Cardiac muscle cell (in vitro differentiated cells and primary cell): ENCODE measurements at regions not wholly inside any gene's neighbourhood (a gene's known extent, or its start where the extent isn't known, plus 50 kb on each side); places are given as distances from the start of the nearest gene placed in this dataset.

Experiments used
- DNase-seq, 2 donors: peaks; one replicate each; pipeline versions ENCODE4 v3.0.0 to v3.0.0-alpha.2; 2010 to 2017; ENCODE audit warnings: low read depth in 1 of 2, low spot score in 1 of 2
- H3K27ac ChIP-seq: fragments of 200-600 bp; sonication (generic); 2 replicates; pipeline ENCODE4 v1.5.1; 2016
- H3K27me3 ChIP-seq: fragments of 200-600 bp; sonication (generic); 2 replicates; pipeline ENCODE4 v1.6.0; 2016; ENCODE audit warnings: control low read depth
- H3K36me3 ChIP-seq: fragments of 200-600 bp; sonication (generic); 2 replicates; pipeline ENCODE4 v1.5.1; 2016; ENCODE audit warnings: control low read depth
- H3K4me1 ChIP-seq: fragments of 200-600 bp; sonication (generic); 2 replicates; pipeline ENCODE4 v1.8.1; 2017; ENCODE audit warnings: low read depth, mild to moderate bottlenecking, mixed run types
- H3K4me3 ChIP-seq: fragments of 200-600 bp; sonication (generic); 2 replicates; pipeline ENCODE4 v1.5.1; 2016; ENCODE audit warnings: mild to moderate bottlenecking
- H3K9me3 ChIP-seq: fragments of 200-600 bp; sonication (generic); 2 replicates; pipeline ENCODE4 v1.5.1; 2017; ENCODE audit warnings: low read depth, mild to moderate bottlenecking, control low read depth
- CTCF ChIP-seq: IDR thresholded peaks from 2 replicates; pipeline ENCODE4 v1.5.1; 2012; ENCODE audit warnings: low read depth, mild to moderate bottlenecking, low read length

- H3K27me3 ChIP-seq, result no peaks in the 10 kb centered on the region
- H3K36me3 ChIP-seq, result no peaks in the 10 kb centered on the region
- no peak overlapping the region for H3K4me3 ChIP-seq
- TF ChIP-seq CTCF, result no peak
- DNase-seq, result no peak
- H3K27ac ChIP-seq, result no peak overlapping the region
- peaks cover 3% of the 10 kb centered on the region for H3K4me1 ChIP-seq
- H3K9me3 ChIP-seq, result no peaks in the 10 kb centered on the region
Observed at GRCh38 chr7:35558841-35559240, 136.1 kb downstream of the HERPUD2 start.

- Histone ChIP-seq H3K27ac (no peak overlapping the region), H3K9me3 (no peaks in the 10 kb centered on the region), H3K4me3 (no peak overlapping the region), H3K4me1 (peaks cover 7% of the 10 kb centered on the region), H3K36me3 (no peaks in the 10 kb centered on the region), H3K27me3 (no peaks in the 10 kb centered on the region)
- TF ChIP-seq CTCF, result no peak
- DNase-seq, result no peak
Observed at GRCh38 chr7:35556515-35557471, 138.1 kb downstream of the HERPUD2 start.

- no peak for TF ChIP-seq CTCF
- Histone ChIP-seq H3K4me3 (no peak overlapping the region), H3K36me3 (no peaks in the 10 kb centered on the region), H3K27me3 (no peaks in the 10 kb centered on the region), H3K9me3 (no peaks in the 10 kb centered on the region), H3K4me1 (peaks cover 7% of the 10 kb centered on the region), H3K27ac (no peak overlapping the region)
- peak in 1 of 2 donors; percentile 5 for DNase-seq
Observed at GRCh38 chr7:35555934-35556333, 139.0 kb downstream of the HERPUD2 start.

- Histone ChIP-seq H3K27ac (no peak overlapping the region), H3K36me3 (no peaks in the 10 kb centered on the region), H3K4me1 (peaks cover 7% of the 10 kb centered on the region), H3K4me3 (no peak overlapping the region), H3K27me3 (no peaks in the 10 kb centered on the region), H3K9me3 (no peaks in the 10 kb centered on the region)
- TF ChIP-seq CTCF, result no peak
- peak in 1 of 2 donors; percentile 51 for DNase-seq
Observed at GRCh38 chr7:35555386-35555785, 139.5 kb downstream of the HERPUD2 start.

- no peaks in the 10 kb centered on the region for H3K27me3 ChIP-seq
- no peak overlapping the region for H3K27ac ChIP-seq
- TF ChIP-seq CTCF, result no peak
- H3K4me3 ChIP-seq, result no peak overlapping the region
- H3K9me3 ChIP-seq, result no peaks in the 10 kb centered on the region
- no peaks in the 10 kb centered on the region for H3K36me3 ChIP-seq
- peak; percentile 21 to 44 for DNase-seq
- peaks cover 7% of the 10 kb centered on the region for H3K4me1 ChIP-seq
Observed at GRCh38 chr7:35553519-35553918, 141.4 kb downstream of the HERPUD2 start.
